NCI-H69 (cell line): ENCODE measurements at regions not wholly inside any gene's neighbourhood (a gene's known extent, or its start where the extent isn't known, plus 50 kb on each side); places are given as distances from the start of the nearest gene placed in this dataset.
A peak's percentile ranks its signal among the peaks of the same experiment; 100 is the strongest.

Experiments used
- DNase-seq: peaks from one replicate; lab custom pipeline; 2025; lab: John Stamatoyannopoulos, UW

DNA sequence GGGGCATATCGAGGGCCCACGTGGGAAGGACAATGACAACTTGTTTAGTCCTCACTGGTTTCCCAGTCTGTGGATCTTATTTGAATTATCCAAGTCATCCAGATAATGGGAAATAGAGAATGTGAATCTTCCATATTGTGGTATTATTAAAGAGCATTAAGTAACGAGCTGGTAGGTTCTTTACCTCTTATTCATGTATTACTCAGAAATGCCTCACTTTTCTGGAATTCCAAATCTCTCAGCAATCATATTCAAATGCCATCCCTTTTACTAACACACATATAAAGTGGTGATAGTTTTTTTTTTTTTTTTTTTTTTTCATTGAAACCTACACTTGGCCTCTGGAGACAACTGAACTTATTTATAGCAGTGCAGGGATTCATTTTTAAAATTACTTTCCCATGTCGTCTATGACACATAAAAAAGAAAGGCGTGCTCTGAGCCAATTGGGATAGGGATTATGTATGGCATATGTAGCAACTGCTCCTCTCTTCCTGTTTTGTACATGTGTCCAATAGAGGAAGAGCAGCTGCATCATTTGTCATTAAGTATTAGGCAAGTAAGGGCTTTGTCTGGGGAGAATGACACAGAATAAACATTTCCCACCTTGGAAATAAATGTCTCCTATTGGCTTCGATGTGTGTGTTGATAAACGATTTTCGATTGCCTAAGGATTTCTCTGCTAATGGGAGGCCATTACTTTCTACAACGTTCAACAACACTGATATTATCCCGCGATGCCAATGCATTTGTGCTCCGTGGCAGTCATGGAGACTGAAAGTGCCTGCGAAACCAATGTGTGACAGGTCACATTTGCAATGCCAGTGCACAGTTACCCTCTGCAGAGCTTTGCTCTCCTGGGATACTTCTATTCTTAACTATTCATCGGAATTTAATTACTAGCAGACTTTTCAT lies 78.6 kb upstream of the IFNG-AS1 start:
- DNase-seq: peak; percentile 3

- no peak for DNase-seq
Measured at GRCh38 chr12:67911275-67911600, 78.0 kb upstream of the IFNG-AS1 start.

- no peak for DNase-seq
Measured at GRCh38 chr12:67911789-67912188, 77.5 kb upstream of the IFNG-AS1 start.

- peak; percentile 80 for DNase-seq
Measured at GRCh38 chr12:67915335-67915851, 73.9 kb upstream of the IFNG-AS1 start.

DNA sequence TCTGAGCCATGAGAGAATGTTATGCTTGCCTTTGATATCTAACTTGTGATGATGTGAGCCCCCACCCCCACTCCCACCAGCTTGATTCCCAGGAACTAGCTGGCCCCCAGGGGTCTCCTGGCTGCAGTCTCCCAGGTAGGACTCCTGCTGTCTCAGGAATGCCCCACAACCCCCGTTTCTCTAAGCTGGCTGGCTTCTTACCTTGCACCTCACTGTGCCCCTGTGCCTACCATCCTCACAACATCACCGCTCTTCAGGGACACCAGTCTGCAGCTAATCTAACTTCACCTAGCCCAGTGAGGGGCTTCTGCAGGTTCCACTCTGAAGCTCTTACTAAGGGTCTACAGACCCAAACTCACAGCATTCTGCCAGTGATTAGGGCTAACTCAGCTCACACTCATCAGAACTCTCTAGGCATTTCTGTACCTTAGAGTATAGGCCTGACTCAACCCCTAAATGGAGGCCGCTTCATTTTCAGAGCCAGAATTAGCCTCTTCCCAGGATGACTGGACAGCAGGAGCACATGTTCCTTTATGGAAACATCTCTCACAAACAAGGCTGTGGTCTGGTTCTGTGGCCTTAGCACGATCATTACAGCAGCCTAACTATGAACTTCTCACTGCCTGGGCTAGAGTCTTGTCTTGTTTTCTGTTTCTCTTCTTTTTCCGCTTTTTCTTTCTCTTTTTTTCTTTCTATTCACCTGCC lies 72.8 kb upstream of the IFNG-AS1 start:
- no peak for DNase-seq

DNA sequence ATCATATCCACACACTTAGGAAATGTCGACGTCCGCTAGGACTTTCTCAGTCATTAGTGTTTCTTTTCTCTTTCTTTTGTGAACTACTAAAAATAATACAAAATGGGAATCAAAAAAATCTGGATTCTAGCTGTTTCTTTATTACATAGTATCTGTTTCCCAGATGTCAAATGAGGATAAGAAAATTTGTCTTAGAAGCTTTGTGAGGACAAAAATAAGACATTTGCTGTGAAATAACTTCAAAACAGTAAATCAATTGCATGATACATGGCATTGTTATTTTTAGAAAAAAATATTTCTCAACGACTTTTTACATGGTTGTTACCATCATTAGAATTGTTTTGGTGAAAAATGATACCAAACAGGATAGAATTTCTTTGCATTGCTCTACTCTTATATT lies 71.4 kb upstream of the IFNG-AS1 start:
- DNase-seq: no peak

GRCh38 chr12:67918441-67918840 lies 70.8 kb upstream of the IFNG-AS1 start:
- DNase-seq: no peak

DNA sequence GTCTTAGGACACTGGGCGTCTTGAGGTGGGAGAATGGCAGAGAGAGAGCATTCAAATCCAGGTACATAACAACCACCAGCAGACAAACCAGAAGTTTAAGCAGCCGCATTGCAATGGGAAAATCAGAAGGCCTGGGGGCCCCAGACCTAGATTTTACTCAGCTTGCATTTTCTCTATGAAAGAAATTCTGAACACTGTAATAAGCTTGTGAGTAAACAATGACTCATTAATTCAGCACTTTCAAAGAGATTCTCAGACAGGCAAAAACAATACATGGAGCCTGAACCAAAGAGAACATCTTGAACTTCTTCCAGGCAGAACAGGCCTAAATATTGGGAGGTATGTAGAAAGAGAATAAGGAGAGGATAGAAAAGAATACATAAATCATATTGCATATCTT lies 69.8 kb upstream of the IFNG-AS1 start:
- peak; percentile 28 for DNase-seq

GRCh38 chr12:67920413-67920812 lies 68.8 kb upstream of the IFNG-AS1 start:
- no peak for DNase-seq

DNA sequence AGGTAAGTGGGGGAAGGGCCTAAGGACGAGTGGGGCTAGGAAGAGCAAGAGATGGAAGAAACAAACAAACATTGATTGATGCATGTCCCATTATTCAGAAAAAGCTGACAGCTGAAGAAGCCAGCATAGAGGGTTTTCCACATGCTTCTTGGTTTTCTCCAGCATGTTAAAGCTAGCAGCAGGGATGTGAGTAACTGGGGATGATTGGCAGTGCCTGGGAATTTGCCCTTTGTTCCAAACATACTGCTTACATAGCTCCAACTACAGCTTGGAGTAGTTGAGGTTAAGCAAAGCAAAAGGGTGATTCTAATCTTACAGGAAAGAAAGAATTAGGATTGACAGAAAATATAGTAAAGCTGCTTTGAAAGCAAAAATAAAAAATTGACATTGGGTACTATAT lies 68.0 kb upstream of the IFNG-AS1 start:
- DNase-seq: no peak

DNA sequence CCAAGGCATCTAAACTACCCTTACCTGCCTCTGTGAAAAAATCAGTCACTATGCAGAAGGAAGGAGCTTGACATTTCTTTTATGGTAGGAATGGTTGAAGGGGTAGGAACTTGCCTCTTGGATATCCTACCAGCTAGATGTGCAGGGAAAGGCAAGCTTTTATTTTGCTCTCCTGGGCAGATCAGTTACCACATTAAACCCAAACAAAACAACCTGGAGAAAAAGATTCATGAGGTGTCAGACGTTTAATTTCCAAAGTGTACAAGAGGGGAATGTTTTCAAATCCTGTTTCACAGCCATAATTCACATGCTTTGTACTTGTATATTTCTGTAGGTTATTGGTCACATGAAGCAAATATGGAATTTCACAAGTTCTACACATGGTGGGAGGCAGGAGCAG lies 67.0 kb upstream of the IFNG-AS1 start:
- no peak for DNase-seq

DNA sequence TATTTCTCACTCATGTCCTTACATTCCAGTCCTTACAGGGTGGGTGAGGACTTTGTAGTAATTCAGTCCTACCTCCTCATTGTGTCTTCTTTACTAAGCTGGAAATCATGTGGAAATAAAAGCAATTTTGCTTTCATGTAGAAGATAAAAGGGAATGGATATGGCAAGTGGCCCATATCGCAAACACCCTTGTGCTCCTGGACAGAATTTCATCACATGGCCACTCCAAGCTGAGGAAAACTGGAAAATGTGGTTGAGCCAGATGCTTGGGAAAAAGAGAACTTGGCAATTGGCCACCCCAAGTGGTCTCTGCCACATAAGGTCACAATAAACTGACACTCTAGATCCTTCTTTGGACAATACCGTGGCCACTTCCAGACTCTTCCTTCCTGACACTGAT lies 64.2 kb upstream of the IFNG-AS1 start:
- DNase-seq: no peak

DNA sequence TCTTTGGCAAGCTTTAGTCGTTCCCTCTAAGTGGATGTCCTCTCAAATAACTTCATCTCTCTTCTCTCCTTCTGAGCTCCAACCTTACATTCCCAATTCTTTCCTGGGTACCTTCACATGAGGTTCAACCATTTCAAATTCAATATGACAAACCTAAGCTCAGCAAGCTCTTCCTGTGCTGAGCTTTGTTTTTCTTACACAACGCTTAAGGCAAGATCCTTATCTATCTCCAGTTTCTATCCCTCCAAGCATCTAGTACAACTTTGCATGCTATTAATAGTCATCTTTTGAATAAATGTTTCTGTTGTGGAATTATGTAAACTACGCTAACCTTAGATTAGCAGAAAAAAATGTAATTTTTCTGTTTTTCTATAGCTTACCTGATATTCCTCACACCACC lies 63.7 kb upstream of the IFNG-AS1 start:
- DNase-seq: no peak

GRCh38 chr12:67926063-67926462 lies 63.2 kb upstream of the IFNG-AS1 start:
- no peak for DNase-seq

DNA sequence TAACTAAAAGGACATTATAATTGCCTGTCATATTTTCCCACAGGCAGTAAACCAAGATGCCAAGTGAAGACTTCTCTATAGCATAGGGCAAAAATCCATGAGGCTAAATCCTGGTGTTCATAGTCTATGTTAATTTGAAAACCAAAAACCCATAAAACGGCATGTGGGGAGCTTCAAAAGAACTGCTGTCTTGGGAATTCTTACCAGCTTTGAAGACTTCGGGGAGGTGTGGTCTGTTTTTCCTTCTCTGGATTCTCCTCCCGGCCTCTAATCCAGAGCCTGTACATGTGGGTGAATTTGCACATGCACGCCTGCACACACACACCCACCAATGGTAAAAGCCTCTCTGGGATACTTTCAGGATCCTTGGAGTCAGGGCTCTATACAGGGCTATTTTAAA lies 61.9 kb upstream of the IFNG-AS1 start:
- no peak for DNase-seq

- DNase-seq: no peak
Measured at GRCh38 chr12:67927815-67928214, 61.4 kb upstream of the IFNG-AS1 start.

- no peak for DNase-seq
Measured at GRCh38 chr12:67928621-67929383, 60.4 kb upstream of the IFNG-AS1 start.

GRCh38 chr12:67929384-67929772 lies 59.9 kb upstream of the IFNG-AS1 start:
- DNase-seq: no peak

GRCh38 chr12:67937822-67938221 lies 51.4 kb upstream of the IFNG-AS1 start:
- peak; percentile 62 for DNase-seq
